Dendritic cell treated with granulocyte-macrophage colony-stimulating factor and Interleukin-4, amounts not matched to agents 40 ng/mL and 50 ng/mL, for 4 days (primary cell): ENCODE measurements at regions not wholly inside any gene's neighbourhood (a gene's known extent, or its start where the extent isn't known, plus 50 kb on each side); places are given as distances from the start of the nearest gene placed in this dataset.

ENCODE experiments used
- H3K27ac Mint-ChIP-seq: one replicate; pipeline ENCODE4 v1.8.0; 2022; ENCODE audit warnings: mild to moderate bottlenecking, mixed read lengths
- H3K27me3 Mint-ChIP-seq: one replicate; pipeline ENCODE4 v1.8.0; 2022; ENCODE audit warnings: mild to moderate bottlenecking, mixed read lengths
- H3K36me3 Mint-ChIP-seq: one replicate; pipeline ENCODE4 v1.8.0; 2022; ENCODE audit warnings: low read depth, mixed read lengths
- H3K4me1 Mint-ChIP-seq: one replicate; pipeline ENCODE4 v1.8.0; 2022; ENCODE audit warnings: low read depth, mixed read lengths
- H3K4me3 Mint-ChIP-seq: one replicate; pipeline ENCODE4 v1.8.0; 2022; ENCODE audit warnings: mild to moderate bottlenecking, moderate library complexity, mixed read lengths
- H3K9me3 Mint-ChIP-seq: one replicate; pipeline ENCODE4 v1.8.0; 2022; ENCODE audit warnings: mixed read lengths
- intact Hi-C: fragments of 100-400 bp; cut with micrococcal nuclease; formaldehyde crosslinking; loops from one replicate; pipeline ENCODE4 v1.15.0; 2022

GRCh38 chr9:79215821-79216220 lies 355.9 kb upstream of the TLE4 start:
- H3K9me3 Mint-ChIP-seq, result no peaks in the 10 kb centered on the region
- no peak overlapping the region for H3K4me3 Mint-ChIP-seq
- no peaks in the 10 kb centered on the region for H3K27me3 Mint-ChIP-seq
- no peaks in the 10 kb centered on the region for H3K36me3 Mint-ChIP-seq
- H3K27ac Mint-ChIP-seq, result no peak overlapping the region
- intact Hi-C loops, result no loop called here
- peaks cover 5% of the 10 kb centered on the region for H3K4me1 Mint-ChIP-seq

- H3K36me3 Mint-ChIP-seq, result no peaks in the 10 kb centered on the region
- no peak overlapping the region for H3K27ac Mint-ChIP-seq
- intact Hi-C loops, result no loop called here
- H3K4me3 Mint-ChIP-seq, result no peak overlapping the region
- H3K4me1 Mint-ChIP-seq, result peaks cover 5% of the 10 kb centered on the region
- no peaks in the 10 kb centered on the region for H3K27me3 Mint-ChIP-seq
- no peaks in the 10 kb centered on the region for H3K9me3 Mint-ChIP-seq
These were observed 351.5 kb upstream of the TLE4 start for GRCh38 chr9:79220251-79220650.

- Mint-ChIP-seq H3K27ac (no peak overlapping the region), H3K27me3 (no peaks in the 10 kb centered on the region), H3K4me1 (peaks cover 5% of the 10 kb centered on the region), H3K4me3 (no peak overlapping the region), H3K36me3 (no peaks in the 10 kb centered on the region), H3K9me3 (peaks cover 2% of the 10 kb centered on the region)
- intact Hi-C loops, result no loop called here
These were observed 351.1 kb upstream of the TLE4 start for GRCh38 chr9:79220666-79221065.

- intact Hi-C loops, result no loop called here
- Mint-ChIP-seq H3K9me3 (peaks cover 6% of the 10 kb centered on the region), H3K4me1 (peaks cover under 1% of the 10 kb centered on the region), H3K4me3 (no peak overlapping the region), H3K27me3 (no peaks in the 10 kb centered on the region), H3K27ac (no peak overlapping the region), H3K36me3 (no peaks in the 10 kb centered on the region)
These were observed 350.7 kb upstream of the TLE4 start for GRCh38 chr9:79221084-79221483.

GRCh38 chr9:79222483-79222882 lies 349.3 kb upstream of the TLE4 start:
- Mint-ChIP-seq H3K9me3 (peaks cover 14% of the 10 kb centered on the region), H3K27me3 (no peaks in the 10 kb centered on the region), H3K4me3 (no peak overlapping the region), H3K36me3 (no peaks in the 10 kb centered on the region), H3K27ac (no peak overlapping the region), H3K4me1 (no peaks in the 10 kb centered on the region)
- intact Hi-C loops, result no loop called here

- Mint-ChIP-seq H3K27ac (no peak overlapping the region), H3K27me3 (no peaks in the 10 kb centered on the region), H3K9me3 (peaks cover 14% of the 10 kb centered on the region), H3K4me1 (no peaks in the 10 kb centered on the region), H3K36me3 (no peaks in the 10 kb centered on the region), H3K4me3 (no peak overlapping the region)
- intact Hi-C loops, result no loop called here
These were observed 346.9 kb upstream of the TLE4 start for GRCh38 chr9:79224672-79225433.

GRCh38 chr9:79233542-79233941 lies 338.2 kb upstream of the TLE4 start:
- Mint-ChIP-seq H3K27me3 (no peaks in the 10 kb centered on the region), H3K27ac (no peak overlapping the region), H3K9me3 (peaks cover 10% of the 10 kb centered on the region), H3K36me3 (no peaks in the 10 kb centered on the region), H3K4me3 (no peak overlapping the region), H3K4me1 (peaks cover 22% of the 10 kb centered on the region)
- intact Hi-C loops, result no loop called here

- no peak overlapping the region for H3K4me3 Mint-ChIP-seq
- no peak overlapping the region for H3K27ac Mint-ChIP-seq
- H3K27me3 Mint-ChIP-seq, result no peaks in the 10 kb centered on the region
- H3K36me3 Mint-ChIP-seq, result no peaks in the 10 kb centered on the region
- peaks cover 33% of the 10 kb centered on the region for H3K4me1 Mint-ChIP-seq
- intact Hi-C loops, result no loop called here
- H3K9me3 Mint-ChIP-seq, result peaks cover 2% of the 10 kb centered on the region
These were observed 335.3 kb upstream of the TLE4 start for GRCh38 chr9:79236466-79236865.

GRCh38 chr9:79237861-79238260 lies 333.9 kb upstream of the TLE4 start:
- no peaks in the 10 kb centered on the region for H3K9me3 Mint-ChIP-seq
- intact Hi-C loops, result no loop called here

GRCh38 chr9:79240774-79241173 lies 331.0 kb upstream of the TLE4 start:
- Mint-ChIP-seq H3K9me3 (no peaks in the 10 kb centered on the region), H3K27me3 (no peaks in the 10 kb centered on the region), H3K4me1 (peaks cover 50% of the 10 kb centered on the region), H3K36me3 (no peaks in the 10 kb centered on the region), H3K27ac (no peak overlapping the region), H3K4me3 (no peak overlapping the region)
- intact Hi-C loops, result no loop called here

More at GRCh38 chr9:79237861-79238260, 333.9 kb upstream of the TLE4 start:
- peaks cover 47% of the 10 kb centered on the region for H3K4me1 Mint-ChIP-seq
- H3K27me3 Mint-ChIP-seq, result no peaks in the 10 kb centered on the region
- no peaks in the 10 kb centered on the region for H3K36me3 Mint-ChIP-seq
- H3K27ac Mint-ChIP-seq, result no peak overlapping the region
- H3K4me3 Mint-ChIP-seq, result no peak overlapping the region

GRCh38 chr9:79242489-79242888 lies 329.3 kb upstream of the TLE4 start:
- intact Hi-C loops, result no loop called here
- Mint-ChIP-seq H3K4me1 (peaks cover 38% of the 10 kb centered on the region), H3K9me3 (no peaks in the 10 kb centered on the region), H3K27ac (no peak overlapping the region), H3K36me3 (no peaks in the 10 kb centered on the region), H3K4me3 (no peak overlapping the region), H3K27me3 (no peaks in the 10 kb centered on the region)

- intact Hi-C loops, result no loop called here
- H3K36me3 Mint-ChIP-seq, result no peaks in the 10 kb centered on the region
- no peaks in the 10 kb centered on the region for H3K9me3 Mint-ChIP-seq
- H3K4me1 Mint-ChIP-seq, result peaks cover 20% of the 10 kb centered on the region
- H3K27me3 Mint-ChIP-seq, result no peaks in the 10 kb centered on the region
- no peak overlapping the region for H3K27ac Mint-ChIP-seq
- no peak overlapping the region for H3K4me3 Mint-ChIP-seq
These were observed 325.6 kb upstream of the TLE4 start for GRCh38 chr9:79246170-79246569.

GRCh38 chr9:79247021-79247420 lies 324.7 kb upstream of the TLE4 start:
- H3K36me3 Mint-ChIP-seq, result no peaks in the 10 kb centered on the region
- H3K4me1 Mint-ChIP-seq, result peaks cover 11% of the 10 kb centered on the region
- H3K27ac Mint-ChIP-seq, result no peak overlapping the region
- no peaks in the 10 kb centered on the region for H3K9me3 Mint-ChIP-seq
- intact Hi-C loops, result no loop called here
- no peaks in the 10 kb centered on the region for H3K27me3 Mint-ChIP-seq
- no peak overlapping the region for H3K4me3 Mint-ChIP-seq

GRCh38 chr9:79250806-79251205 lies 321.0 kb upstream of the TLE4 start:
- Mint-ChIP-seq H3K9me3 (no peaks in the 10 kb centered on the region), H3K4me3 (no peak overlapping the region), H3K27me3 (no peaks in the 10 kb centered on the region), H3K4me1 (no peaks in the 10 kb centered on the region), H3K36me3 (no peaks in the 10 kb centered on the region), H3K27ac (no peak overlapping the region)
- intact Hi-C loops, result loop anchor here (10.0 kb wide), 2 partner anchors 46 to 116 kb away; no protein-coding TSS in a partner anchor
